SU-DHL-6 (cell line): ENCODE measurements at regions not wholly inside any gene's neighbourhood (a gene's known extent, or its start where the extent isn't known, plus 50 kb on each side); places are given as distances from the start of the nearest gene placed in this dataset.

Experiments used
- H2AFZ ChIP-seq: fragments of 200-600 bp; sonication (generic); 2 replicates; pipeline ENCODE4 v1.6.1; 2014; ENCODE audit warnings: low read depth, mild to moderate bottlenecking, moderate library complexity, mixed read lengths, antibody characterized with exemption, low read length; ENCODE audit not compliant: severe bottlenecking
- H3F3A ChIP-seq: fragments of 200-600 bp; shearing (Covaris generic); 2 replicates; pipeline ENCODE4 v1.6.0; 2016; ENCODE audit warnings: antibody characterized with exemption, mild to moderate bottlenecking; ENCODE audit not compliant: insufficient read depth
- H3K27ac ChIP-seq: fragments of 200-600 bp; sonication (generic); 2 replicates; pipeline ENCODE4 v1.5.1; 2016; ENCODE audit warnings: low read depth, mild to moderate bottlenecking, low read length, moderate library complexity, mixed read lengths
- H3K27me3 ChIP-seq: fragments of 200-600 bp; sonication (generic), shearing (Covaris generic); 2 replicates; pipeline ENCODE4 v1.6.0; 2014; ENCODE audit warnings: mild to moderate bottlenecking, low read length
- H3K36me3 ChIP-seq: fragments of 200-600 bp; sonication (generic); 2 replicates; pipeline ENCODE4 v1.6.1; 2014; ENCODE audit warnings: mild to moderate bottlenecking, low read length, mixed read lengths
- H3K4me2 ChIP-seq: fragments of 300-600, 200-600 bp; shearing (Covaris generic), sonication (generic); 2 replicates; pipeline ENCODE4 v1.6.0; 2014; ENCODE audit warnings: low read length, low read depth, mild to moderate bottlenecking; ENCODE audit not compliant: poor library complexity, severe bottlenecking
- H3K4me3 ChIP-seq: fragments of 200-600 bp; sonication (generic); 2 replicates; pipeline ENCODE4 v1.5.1; 2014; ENCODE audit warnings: antibody characterized with exemption, low read length, mild to moderate bottlenecking, mixed read lengths; ENCODE audit not compliant: insufficient read depth, poor library complexity, severe bottlenecking
- H3K79me2 ChIP-seq: fragments of 200-600 bp; sonication (generic); 2 replicates; pipeline ENCODE4 v1.6.1; 2014; ENCODE audit warnings: mild to moderate bottlenecking, low read length, moderate library complexity; ENCODE audit not compliant: insufficient read depth
- H3K9ac ChIP-seq: fragments of 200-600 bp; sonication (generic); 2 replicates; pipeline ENCODE4 v1.7.0; 2014; ENCODE audit warnings: mild to moderate bottlenecking, low read length
- H3K9me2 ChIP-seq: fragments of 200-600 bp; sonication (generic); replicated peaks from 2 replicates; pipeline ENCODE4 v1.6.1; 2014; ENCODE audit warnings: low read length; ENCODE audit not compliant: insufficient read depth
- H3K9me3 ChIP-seq: fragments of 200-600 bp; sonication (generic); 2 replicates; pipeline ENCODE4 v1.6.1; 2014; ENCODE audit warnings: low read length, mixed read lengths; ENCODE audit not compliant: insufficient read depth
- H4K20me1 ChIP-seq: fragments of 200-600 bp; sonication (generic); 2 replicates; pipeline ENCODE4 v1.6.1; 2014; ENCODE audit warnings: low read depth, mild to moderate bottlenecking, antibody characterized with exemption, low read length, moderate library complexity, mixed read lengths
- CTCF ChIP-seq: fragments of 200-600 bp; sonication (generic); IDR thresholded peaks from one replicate; pipeline ENCODE4 v1.5.1; 2017; ENCODE audit warnings: antibody characterized with exemption, mild to moderate bottlenecking, low read length, moderate library complexity; ENCODE audit not compliant: insufficient read depth, poor library complexity, severe bottlenecking
- EZH2phosphoT487 ChIP-seq: fragments of 200-600 bp; sonication (generic), shearing (Covaris generic); conservative IDR thresholded peaks from 2 replicates; pipeline ENCODE4 v1.6.1; 2018; ENCODE audit warnings: mild to moderate bottlenecking, antibody characterized with exemption, low read length, moderate library complexity, mixed read lengths

GRCh38 chr5:125424402-125425141 is 678.1 kb upstream of the ZNF608 start:
- Histone ChIP-seq H3K4me2 (no peak overlapping the region), H3K79me2 (no peaks in the 10 kb centered on the region), H3K4me3 (no peak overlapping the region), H3K9me2 (no peaks in the 10 kb centered on the region), H3K36me3 (no peaks in the 10 kb centered on the region), H3F3A (no peaks in the 10 kb centered on the region), H3K27me3 (no peaks in the 10 kb centered on the region), H3K9me3 (no peaks in the 10 kb centered on the region), H3K27ac (no peak overlapping the region), H3K9ac (no peak overlapping the region), H4K20me1 (no peaks in the 10 kb centered on the region), H2AFZ (no peak overlapping the region)
- TF ChIP-seq EZH2phosphoT487 (no peak), CTCF (no peak)

- no peaks in the 10 kb centered on the region for H3K79me2 ChIP-seq
- no peak overlapping the region for H3K9ac ChIP-seq
- H3K36me3 ChIP-seq: no peaks in the 10 kb centered on the region
- H3K27ac ChIP-seq: no peak overlapping the region
- H4K20me1 ChIP-seq: no peaks in the 10 kb centered on the region
- no peak for TF ChIP-seq EZH2phosphoT487
- no peak for TF ChIP-seq CTCF
- no peaks in the 10 kb centered on the region for H3K9me3 ChIP-seq
- H3K27me3 ChIP-seq: no peaks in the 10 kb centered on the region
- H3K4me2 ChIP-seq: no peak overlapping the region
- no peak overlapping the region for H3K4me3 ChIP-seq
- H3F3A ChIP-seq: no peaks in the 10 kb centered on the region
- H2AFZ ChIP-seq: no peak overlapping the region
- H3K9me2 ChIP-seq: no peaks in the 10 kb centered on the region
Measured at GRCh38 chr5:125429498-125429897, 683.1 kb upstream of the ZNF608 start.

GRCh38 chr5:125433457-125433856 is 687.0 kb upstream of the ZNF608 start:
- Histone ChIP-seq H3K9me3 (no peaks in the 10 kb centered on the region), H3K4me3 (no peak overlapping the region), H3K27me3 (no peaks in the 10 kb centered on the region), H3K4me2 (no peak overlapping the region), H3K27ac (no peak overlapping the region), H2AFZ (no peak overlapping the region), H3F3A (no peaks in the 10 kb centered on the region), H3K36me3 (no peaks in the 10 kb centered on the region), H4K20me1 (no peaks in the 10 kb centered on the region), H3K9me2 (no peaks in the 10 kb centered on the region; the same call in 1 of the 2 replicates), H3K79me2 (no peaks in the 10 kb centered on the region), H3K9ac (no peak overlapping the region)
- TF ChIP-seq CTCF: no peak
- no peak for TF ChIP-seq EZH2phosphoT487
